HK-2 (cell line): ENCODE measurements at regions not wholly inside any gene's neighbourhood (a gene's known extent, or its start where the extent isn't known, plus 50 kb on each side); places are given as distances from the start of the nearest gene placed in this dataset.
"Not testable (repeated sequence)": the region's sequence is repeated elsewhere in the genome, so short reads cannot be mapped to it uniquely, and the experiment has no call there.

ENCODE experiments used
- DNase-seq: peaks from one replicate; pipeline ENCODE4 v3.0.0-alpha.2; 2018; ENCODE audit not compliant: unreplicated experiment

GRCh38 chr3:110001905-110002304, 664.6 kb upstream of the DPPA4 start:
- not testable (repeated sequence) for DNase-seq

GRCh38 chr3:110006913-110007312, 669.6 kb upstream of the DPPA4 start:
- DNase-seq, result no peak

GRCh38 chr3:110015231-110015963, 678.1 kb upstream of the DPPA4 start:
- no peak for DNase-seq

GRCh38 chr3:110016235-110016815, 679.0 kb upstream of the DPPA4 start:
- no peak for DNase-seq

- no peak for DNase-seq
Measured at GRCh38 chr3:110017304-110017703, 680.0 kb upstream of the DPPA4 start.

DNA sequence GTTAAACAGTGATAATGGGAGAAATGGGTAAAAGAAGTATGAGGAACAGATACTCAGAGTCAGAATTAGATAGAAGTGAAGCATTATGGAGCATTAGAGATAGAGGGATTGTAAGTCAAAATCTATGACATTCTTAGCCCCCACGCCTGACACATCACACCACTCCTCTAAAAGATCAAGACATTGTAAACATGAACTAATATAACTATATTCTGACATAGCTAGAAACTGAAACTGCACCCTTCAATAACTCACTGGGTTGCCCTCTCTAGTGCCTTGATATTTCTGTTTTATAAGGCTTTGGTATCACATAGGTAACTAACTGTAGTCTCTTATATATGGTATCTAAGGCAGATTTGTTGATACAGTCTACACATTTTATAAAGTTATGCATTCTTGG, 684.3 kb upstream of the DPPA4 start:
- DNase-seq, result no peak

- DNase-seq, result not testable (repeated sequence)
Measured at GRCh38 chr3:110023022-110023421, 685.7 kb upstream of the DPPA4 start.

- DNase-seq, result no peak
Measured at GRCh38 chr3:110026421-110026820, 689.1 kb upstream of the DPPA4 start.

- no peak for DNase-seq
Measured at GRCh38 chr3:110027446-110028080, 690.2 kb upstream of the DPPA4 start.

- no peak for DNase-seq
Measured at GRCh38 chr3:110031975-110032374, 694.6 kb upstream of the DPPA4 start.

DNA sequence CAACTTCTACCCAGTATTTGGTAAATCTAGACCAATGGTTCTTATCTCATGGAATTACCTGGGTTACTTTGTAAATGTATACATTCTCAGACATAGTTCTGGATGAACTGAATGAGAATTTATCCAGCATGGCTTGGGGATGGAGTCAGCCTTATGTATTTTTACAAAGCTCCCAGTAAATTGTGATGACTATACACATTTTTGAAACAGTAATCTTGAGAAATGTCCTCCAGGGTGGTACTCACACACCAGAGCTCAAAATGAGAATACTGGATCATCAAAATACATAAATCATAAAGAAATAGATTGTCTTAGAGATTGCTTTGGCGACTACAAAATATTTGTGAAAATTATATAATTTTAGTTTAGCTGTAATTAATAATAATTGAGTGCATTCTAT, 722.1 kb upstream of the DPPA4 start:
- no peak for DNase-seq

DNA sequence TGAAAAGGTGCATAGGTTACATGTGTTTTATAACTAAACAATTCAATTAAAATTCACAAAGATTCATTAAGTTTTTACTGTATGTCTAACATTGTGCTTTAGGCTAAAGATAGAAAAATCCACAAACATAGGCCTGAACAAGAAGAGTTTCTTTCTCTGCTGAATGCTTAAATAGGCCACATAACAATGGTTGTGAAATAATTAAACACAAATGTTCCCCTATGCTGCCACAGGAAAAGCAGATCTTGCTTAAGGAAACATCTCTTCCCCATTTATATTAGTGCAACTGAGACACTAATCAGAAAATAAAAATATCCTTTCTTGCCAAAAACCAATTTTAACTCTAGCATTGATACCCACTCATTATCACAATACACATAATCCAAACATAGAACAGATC, 725.4 kb upstream of the DPPA4 start:
- no peak for DNase-seq

DNA sequence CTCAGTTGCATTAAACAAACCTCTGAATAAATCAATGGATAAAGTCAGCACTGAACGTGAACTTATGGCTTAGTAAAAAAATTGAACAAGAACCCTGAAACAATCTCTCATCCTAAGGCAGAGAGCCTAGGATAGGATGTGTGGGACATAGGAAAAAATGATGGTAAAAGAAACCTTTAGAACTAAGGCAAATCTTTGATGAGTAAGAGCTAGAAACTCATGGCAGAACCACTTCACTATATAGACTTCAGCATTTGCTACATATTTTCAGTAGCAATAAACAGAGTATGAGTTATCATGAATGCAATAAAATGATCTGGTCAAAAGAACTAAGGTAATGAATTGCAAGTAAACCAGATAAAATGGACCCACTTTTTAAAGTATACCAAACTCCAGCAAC, 725.8 kb upstream of the DPPA4 start:
- no peak for DNase-seq

DNA sequence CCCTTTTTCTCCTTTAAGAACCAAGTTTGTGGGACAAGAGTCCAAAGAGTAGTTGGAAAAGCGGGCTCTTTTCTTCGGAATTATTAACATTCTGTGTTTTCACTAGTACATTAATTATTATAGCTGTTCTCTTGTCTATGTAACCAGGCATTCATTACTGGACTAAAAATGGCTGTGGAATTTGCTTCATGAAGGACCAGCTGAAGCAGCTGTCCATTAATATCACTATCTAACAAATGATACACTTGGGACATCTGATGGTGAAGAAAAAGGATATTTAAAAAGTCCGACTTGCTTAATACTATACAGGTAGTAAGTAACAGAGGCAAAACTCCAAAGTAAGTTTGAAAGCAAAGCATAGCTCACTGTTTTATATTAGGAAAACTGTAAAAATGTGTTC, 728.9 kb upstream of the DPPA4 start:
- DNase-seq, result no peak

GRCh38 chr3:110067527-110067926, 730.2 kb upstream of the DPPA4 start:
- no peak for DNase-seq

DNA sequence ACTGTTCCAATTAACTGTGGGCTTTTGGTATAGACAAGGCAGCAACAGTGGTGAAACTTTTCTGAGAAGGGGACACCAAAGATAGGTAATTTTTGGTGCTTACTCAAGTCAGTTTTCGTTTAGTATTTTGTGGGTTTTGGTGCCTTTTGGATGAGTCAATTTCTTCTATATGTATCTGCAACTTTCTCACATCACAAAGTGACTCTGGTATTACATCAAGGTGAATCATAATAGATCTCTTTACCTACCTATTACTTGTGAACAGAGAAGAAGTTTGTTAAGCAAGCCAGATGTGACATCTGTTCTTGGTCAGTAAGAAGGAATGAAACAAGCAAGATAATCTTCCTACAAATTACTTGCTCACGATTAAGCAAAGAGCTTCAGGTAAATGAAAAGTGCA, 732.4 kb upstream of the DPPA4 start:
- DNase-seq, result no peak

- no peak for DNase-seq
Measured at GRCh38 chr3:110070161-110070916, 733.0 kb upstream of the DPPA4 start.

DNA sequence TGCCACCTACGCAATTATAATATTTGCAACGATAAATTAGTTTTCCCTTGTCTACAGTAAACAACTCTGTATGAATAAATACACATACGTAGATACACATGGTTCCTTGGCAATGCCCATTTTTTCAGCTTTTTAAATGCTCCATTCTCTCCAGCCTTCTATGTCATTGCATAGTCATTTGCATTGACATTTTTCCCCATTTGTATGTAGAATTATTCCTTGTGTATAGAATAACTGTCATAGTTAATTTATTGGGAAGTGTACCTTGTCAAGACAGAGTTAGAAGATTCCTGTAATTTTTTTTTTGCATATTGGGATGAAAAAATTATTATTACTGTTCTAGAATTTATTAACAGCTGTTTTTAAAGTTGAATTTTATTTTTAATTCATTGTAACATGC, 736.7 kb upstream of the DPPA4 start:
- DNase-seq, result no peak

DNA sequence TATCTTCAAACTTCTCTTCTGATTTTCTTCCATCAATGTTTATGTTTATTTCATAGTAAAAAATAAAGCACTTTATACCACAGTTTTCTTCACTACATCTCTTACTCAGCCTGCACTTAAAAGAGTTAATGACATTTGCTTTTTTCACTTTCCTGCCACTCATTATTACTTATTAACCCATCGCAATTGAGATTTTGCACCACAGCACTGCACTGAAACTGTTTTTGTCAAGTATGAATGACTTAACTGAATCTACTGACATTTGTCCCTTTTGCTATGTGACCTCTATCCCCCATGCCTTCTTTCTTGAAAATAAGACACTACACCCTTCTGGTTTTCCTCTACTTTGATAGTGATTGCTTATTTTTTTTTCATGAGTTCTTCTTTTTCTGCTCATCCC, 739.7 kb upstream of the DPPA4 start:
- DNase-seq, result no peak

DNA sequence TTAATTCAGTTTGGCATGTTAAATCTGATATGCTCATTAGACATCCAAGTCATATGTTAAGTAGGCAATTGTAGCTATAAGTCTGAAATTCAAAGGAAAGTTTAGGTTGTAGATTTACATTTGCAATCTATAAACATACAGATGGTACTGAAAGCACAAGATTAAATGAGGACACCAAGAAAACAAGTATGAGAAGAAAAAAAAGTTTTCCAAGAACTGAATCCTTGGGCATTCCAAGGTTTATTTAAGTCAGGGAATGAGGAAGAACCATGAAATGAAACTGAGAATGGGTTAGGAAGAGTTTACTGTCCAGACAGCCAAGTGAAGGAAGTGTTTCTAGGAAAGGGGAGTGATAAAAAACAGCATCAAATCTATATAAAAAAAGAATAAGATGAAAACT, 756.1 kb upstream of the DPPA4 start:
- no peak for DNase-seq

GRCh38 chr3:110093812-110094401, 756.6 kb upstream of the DPPA4 start:
- no peak for DNase-seq

DNA sequence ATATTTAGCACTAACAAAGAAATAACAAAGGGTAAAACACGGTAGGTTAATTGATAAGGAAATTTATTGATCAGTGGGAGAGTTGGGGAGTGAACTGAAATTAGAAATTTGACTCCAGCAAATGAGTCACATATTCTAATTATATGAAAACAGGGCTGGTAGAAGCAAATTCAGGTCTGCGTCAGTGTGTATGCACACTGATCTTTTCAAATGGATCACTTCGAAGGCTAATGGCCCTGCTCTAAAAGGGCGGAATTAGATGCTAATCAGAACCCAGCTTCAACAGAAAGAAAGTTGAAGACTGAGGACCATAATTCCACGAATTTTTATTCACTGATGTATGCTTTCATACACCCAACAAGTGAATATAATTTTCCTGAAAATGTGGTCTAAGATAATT, 762.4 kb upstream of the DPPA4 start:
- no peak for DNase-seq
